GM13977 (cell line): ENCODE measurements at regions not wholly inside any gene's neighbourhood (a gene's known extent, or its start where the extent isn't known, plus 50 kb on each side); places are given as distances from the start of the nearest gene placed in this dataset.

Experiments
- DNase-seq: peaks from one replicate; pipeline ENCODE4 v3.0.0; 2012; ENCODE audit warnings: low spot score
- in situ Hi-C: fragments of 300-500 bp; cut with MboI; formaldehyde crosslinking; loops from one replicate; pipeline ENCODE4 v1.12.0; 2022; ENCODE audit warnings: low sequenced_read_pairs, low pct_unique_long_range_greater_than_20kb, mixed read lengths, inconsistent platforms; ENCODE audit not compliant: unreplicated experiment
- TF ChIP-seq, protein P1 (sequence below): IDR thresholded peaks from 2 replicates; pipeline ENCODE4 v1.5.1; 2012; ENCODE audit warnings: mild to moderate bottlenecking, control low read depth; ENCODE audit not compliant: insufficient read depth; ENCODE audit errors: extremely low read depth, missing control alignments

DNA sequence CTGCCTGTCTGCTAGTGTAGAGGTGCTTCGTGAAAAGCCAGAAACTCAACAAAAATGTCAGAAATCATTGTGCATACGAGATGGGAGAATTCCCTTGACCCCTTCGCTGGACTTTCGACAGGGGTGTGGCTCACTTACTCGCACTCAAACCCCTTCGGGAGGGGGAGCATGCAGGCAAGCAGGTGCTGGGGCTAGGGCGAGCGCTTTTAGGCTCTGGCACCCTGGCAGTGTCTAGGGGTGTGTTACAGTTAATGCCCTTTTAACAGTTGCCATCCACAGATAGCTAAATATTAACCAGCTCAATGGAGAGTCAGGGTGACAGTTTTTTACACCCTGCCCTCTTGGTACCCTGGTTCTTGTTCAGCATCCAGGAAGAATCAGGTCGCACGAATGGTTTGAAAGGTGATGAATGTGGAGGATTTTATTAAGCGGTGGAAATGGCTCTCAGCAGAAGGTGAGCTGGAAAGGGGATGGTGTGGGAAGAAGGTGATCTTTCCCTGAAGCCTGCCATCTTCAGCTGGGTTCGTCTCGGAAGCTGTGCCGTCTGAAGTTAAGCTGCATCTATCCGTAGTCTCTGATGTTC is 59.6 kb upstream of the SHANK2 start:
- in situ Hi-C loops: no loop called here
- no peak for DNase-seq
- TF ChIP-seq, protein P1, sequence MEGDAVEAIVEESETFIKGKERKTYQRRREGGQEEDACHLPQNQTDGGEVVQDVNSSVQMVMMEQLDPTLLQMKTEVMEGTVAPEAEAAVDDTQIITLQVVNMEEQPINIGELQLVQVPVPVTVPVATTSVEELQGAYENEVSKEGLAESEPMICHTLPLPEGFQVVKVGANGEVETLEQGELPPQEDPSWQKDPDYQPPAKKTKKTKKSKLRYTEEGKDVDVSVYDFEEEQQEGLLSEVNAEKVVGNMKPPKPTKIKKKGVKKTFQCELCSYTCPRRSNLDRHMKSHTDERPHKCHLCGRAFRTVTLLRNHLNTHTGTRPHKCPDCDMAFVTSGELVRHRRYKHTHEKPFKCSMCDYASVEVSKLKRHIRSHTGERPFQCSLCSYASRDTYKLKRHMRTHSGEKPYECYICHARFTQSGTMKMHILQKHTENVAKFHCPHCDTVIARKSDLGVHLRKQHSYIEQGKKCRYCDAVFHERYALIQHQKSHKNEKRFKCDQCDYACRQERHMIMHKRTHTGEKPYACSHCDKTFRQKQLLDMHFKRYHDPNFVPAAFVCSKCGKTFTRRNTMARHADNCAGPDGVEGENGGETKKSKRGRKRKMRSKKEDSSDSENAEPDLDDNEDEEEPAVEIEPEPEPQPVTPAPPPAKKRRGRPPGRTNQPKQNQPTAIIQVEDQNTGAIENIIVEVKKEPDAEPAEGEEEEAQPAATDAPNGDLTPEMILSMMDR: no peak

GRCh38 chr11:71311176-71311925 is 59.0 kb upstream of the SHANK2 start:
- no peak for DNase-seq
- TF ChIP-seq, protein P1: no peak
- in situ Hi-C loops: no loop called here

- DNase-seq: no peak
- TF ChIP-seq, protein P1: no peak
- in situ Hi-C loops: no loop called here
Measured at GRCh38 chr11:71310184-71310583, 57.8 kb upstream of the SHANK2 start.

DNA sequence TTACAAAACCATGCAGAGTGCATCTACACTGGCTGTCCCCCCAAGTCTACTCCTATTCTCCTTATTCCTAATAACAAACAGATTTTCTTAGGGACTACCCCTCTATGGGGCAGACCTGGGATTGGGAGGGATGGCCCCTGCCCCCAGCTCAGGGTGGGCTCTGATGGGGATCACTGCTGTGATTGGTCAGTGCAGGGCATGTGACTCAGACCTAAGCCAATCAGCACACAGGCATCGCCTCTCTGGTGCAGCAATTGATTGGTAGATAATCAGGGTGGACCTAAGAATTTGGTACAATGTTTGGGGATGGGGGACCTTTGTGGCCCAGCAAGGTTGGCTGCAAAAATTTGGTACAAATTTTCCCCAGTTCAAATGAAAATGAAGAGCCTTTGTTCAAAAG is 57.2 kb upstream of the SHANK2 start:
- no peak for DNase-seq
- TF ChIP-seq, protein P1: no peak
- in situ Hi-C loops: no loop called here

DNA sequence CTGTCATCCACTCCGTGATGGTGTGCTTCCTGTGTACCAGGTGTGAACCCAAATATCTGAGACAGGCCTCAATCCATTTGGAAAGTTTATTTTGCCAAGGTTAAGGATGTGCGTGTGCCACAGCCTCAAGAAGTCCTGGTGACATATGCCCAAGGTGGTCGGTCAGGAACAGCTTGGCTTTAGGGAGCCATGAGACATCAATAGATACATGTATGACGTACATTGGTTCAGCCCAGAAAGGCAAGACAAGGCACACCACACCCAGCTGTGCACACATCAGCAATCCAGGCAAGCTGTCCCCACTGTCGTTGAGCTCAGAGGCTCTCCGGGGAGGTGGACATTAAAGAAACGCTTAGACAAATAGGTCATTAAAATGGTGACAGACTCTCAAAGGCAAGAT is 56.8 kb upstream of the SHANK2 start:
- in situ Hi-C loops: no loop called here
- TF ChIP-seq, protein P1: no peak
- DNase-seq: no peak

- DNase-seq: no peak
- in situ Hi-C loops: no loop called here
Measured at GRCh38 chr11:71307811-71308645, 55.7 kb upstream of the SHANK2 start.

More at GRCh38 chr11:71307811-71308645, 55.7 kb upstream of the SHANK2 start:
- TF ChIP-seq, protein P1: no peak
